LNCaP clone FGC (cell line): ENCODE measurements at regions not wholly inside any gene's neighbourhood (a gene's known extent, or its start where the extent isn't known, plus 50 kb on each side); places are given as distances from the start of the nearest gene placed in this dataset.

ENCODE experiments used
- DNase-seq: peaks from one replicate; pipeline ENCODE4 v3.0.0-alpha.2; 2011; ENCODE audit warnings: low read depth
- H3K4me3 ChIP-seq: 2 replicates; pipeline ENCODE4 v1.5.1; 2011; ENCODE audit warnings: mild to moderate bottlenecking, low read depth, low read length, control low read depth
- TF ChIP-seq, protein P1 (sequence below): IDR thresholded peaks from 2 replicates; pipeline ENCODE4 v1.5.1; 2012; ENCODE audit warnings: mild to moderate bottlenecking; ENCODE audit not compliant: control insufficient read depth, insufficient read depth; ENCODE audit errors: extremely low read depth

GRCh38 chr4:132542228-132542627, 606.9 kb upstream of the PCDH10 start:
- H3K4me3 ChIP-seq, result no peak overlapping the region
- TF ChIP-seq, protein P1, sequence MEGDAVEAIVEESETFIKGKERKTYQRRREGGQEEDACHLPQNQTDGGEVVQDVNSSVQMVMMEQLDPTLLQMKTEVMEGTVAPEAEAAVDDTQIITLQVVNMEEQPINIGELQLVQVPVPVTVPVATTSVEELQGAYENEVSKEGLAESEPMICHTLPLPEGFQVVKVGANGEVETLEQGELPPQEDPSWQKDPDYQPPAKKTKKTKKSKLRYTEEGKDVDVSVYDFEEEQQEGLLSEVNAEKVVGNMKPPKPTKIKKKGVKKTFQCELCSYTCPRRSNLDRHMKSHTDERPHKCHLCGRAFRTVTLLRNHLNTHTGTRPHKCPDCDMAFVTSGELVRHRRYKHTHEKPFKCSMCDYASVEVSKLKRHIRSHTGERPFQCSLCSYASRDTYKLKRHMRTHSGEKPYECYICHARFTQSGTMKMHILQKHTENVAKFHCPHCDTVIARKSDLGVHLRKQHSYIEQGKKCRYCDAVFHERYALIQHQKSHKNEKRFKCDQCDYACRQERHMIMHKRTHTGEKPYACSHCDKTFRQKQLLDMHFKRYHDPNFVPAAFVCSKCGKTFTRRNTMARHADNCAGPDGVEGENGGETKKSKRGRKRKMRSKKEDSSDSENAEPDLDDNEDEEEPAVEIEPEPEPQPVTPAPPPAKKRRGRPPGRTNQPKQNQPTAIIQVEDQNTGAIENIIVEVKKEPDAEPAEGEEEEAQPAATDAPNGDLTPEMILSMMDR, result no peak
- no peak for DNase-seq

DNA sequence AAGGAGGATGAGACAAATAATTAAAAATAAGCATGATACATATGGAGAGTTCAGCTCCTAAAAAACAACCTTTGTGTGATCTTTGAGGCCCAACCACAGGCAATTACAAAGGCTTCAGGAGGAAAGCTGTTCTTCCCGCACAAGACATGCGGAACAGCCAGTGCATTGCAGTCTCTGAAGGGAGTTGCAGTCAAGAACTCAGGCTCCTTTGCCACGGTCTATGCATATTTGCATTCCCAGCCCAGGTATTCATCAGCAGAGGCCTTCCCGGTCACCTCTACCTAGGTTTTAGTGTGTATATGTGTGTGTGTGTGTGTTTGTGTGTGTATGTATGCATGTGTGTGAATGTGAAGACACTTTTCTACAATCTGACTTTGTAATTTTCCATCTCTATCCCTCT, 600.6 kb upstream of the PCDH10 start:
- no peak for DNase-seq
- TF ChIP-seq, protein P1, result no peak

DNA sequence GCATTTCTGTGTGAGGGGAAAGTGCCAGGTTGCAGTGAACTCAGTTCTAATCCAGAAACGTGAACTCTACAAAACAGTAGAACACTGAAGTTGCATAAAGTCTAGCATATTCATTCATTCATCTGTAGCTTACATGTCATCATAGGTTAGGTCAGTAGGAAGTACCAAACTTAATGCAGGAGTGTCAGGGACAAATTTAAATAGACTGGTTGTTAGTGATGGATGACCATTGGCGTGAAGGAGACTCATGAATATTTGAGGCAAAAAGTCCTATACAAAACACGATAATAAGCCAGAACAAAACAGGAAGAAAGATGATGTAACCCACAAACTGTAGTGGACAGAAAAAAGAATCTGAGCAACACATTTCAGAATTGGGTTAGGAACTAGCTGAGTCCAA, 592.8 kb upstream of the PCDH10 start:
- TF ChIP-seq, protein P1, result no peak

More for the DNA sequence above, 600.6 kb upstream of the PCDH10 start:
- H3K4me3 ChIP-seq, result no peak overlapping the region

DNA sequence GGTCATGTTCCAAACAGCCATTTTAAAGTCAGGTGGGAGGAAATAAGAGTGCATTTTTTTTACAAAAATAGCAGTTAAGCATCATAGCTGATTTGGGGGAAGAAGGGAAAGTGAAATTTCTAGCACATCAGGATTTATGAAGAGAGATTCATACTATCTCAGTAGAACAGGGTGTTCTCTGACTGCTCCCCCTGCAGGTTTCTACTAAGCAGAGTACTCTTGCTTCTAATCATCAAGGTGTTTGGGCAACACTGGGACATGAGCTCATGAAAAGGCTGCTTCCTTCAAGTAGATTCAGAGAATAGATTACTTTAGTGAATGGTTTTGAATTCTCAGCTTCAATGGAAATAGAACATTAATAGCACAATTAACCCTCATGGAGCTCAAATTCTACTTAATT, 591.4 kb upstream of the PCDH10 start:
- TF ChIP-seq, protein P1, result peak; percentile 18; the same call in 1 of the 2 replicates
- no peak for DNase-seq
- no peak overlapping the region for H3K4me3 ChIP-seq

More for the DNA sequence above, 592.8 kb upstream of the PCDH10 start:
- no peak for DNase-seq
- no peak overlapping the region for H3K4me3 ChIP-seq

- H3K4me3 ChIP-seq, result no peak overlapping the region
- TF ChIP-seq, protein P1, result peak; percentile 43
- DNase-seq, result peak; percentile 17
Observed at GRCh38 chr4:132564920-132565319, 584.2 kb upstream of the PCDH10 start.

DNA sequence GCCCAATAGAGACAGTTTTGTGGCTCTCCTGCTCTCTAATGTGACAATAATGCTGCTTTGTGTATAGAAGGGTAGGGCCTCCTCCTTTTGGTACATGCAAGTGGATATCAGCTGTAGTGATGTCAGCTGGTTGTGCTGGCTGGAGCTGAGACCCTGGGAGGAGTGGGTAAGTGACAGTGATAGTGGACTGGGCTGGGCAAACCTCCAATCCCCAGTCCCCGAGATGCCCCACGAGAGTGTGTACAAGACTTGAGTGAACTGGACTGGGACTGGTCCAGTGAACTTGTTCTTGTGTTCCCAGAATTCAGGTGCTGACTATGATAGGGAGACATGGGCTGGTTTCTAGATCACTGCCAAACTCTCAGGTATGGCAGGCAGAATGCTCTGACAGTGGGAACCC, 583.6 kb upstream of the PCDH10 start:
- H3K4me3 ChIP-seq, result no peak overlapping the region
- DNase-seq, result no peak
- TF ChIP-seq, protein P1, result no peak

GRCh38 chr4:132572210-132572609, 576.9 kb upstream of the PCDH10 start:
- no peak overlapping the region for H3K4me3 ChIP-seq
- TF ChIP-seq, protein P1, result 0 out of 2 replicates have a peak, but pooled peaks have one; percentile 8

More at GRCh38 chr4:132572210-132572609, 576.9 kb upstream of the PCDH10 start:
- peak; percentile 6 for DNase-seq
